HCT116 (cell line): ENCODE measurements at regions not wholly inside any gene's neighbourhood (a gene's known extent, or its start where the extent isn't known, plus 50 kb on each side); places are given as distances from the start of the nearest gene placed in this dataset.

Experiments used
- ATAC-seq: fragments of 200-7000 bp; cut with Tn5 transposase; 2 replicates; pipeline ENCODE4 v1.9.1; 2020; ENCODE audit warnings: mild to moderate bottlenecking, moderate library complexity
- BruUV-seq: library from RNA; stranded (reverse); fragments of 400-500 nt; replicated peaks from 2 replicates; lab custom pipeline; 2021; lab: Mats Ljungman, UMichigan
- CTCF ChIA-PET: fragments of 300-600 bp; sonication (Branson Sonifier 250); formaldehyde crosslinking; loops from one replicate; lab custom pipeline; 2021; ENCODE audit warnings: antibody characterized with exemption; lab: Charles Lee
- POLR2A ChIA-PET: fragments of 300-600, 350-600 bp; sonication (Branson Sonifier 250); formaldehyde crosslinking; loops from one replicate; lab custom pipeline; 2021; ENCODE audit warnings: antibody characterized with exemption; lab: Charles Lee
- RAD21 ChIA-PET, 2 experiments: fragments of 300-600 bp; sonication (Branson Sonifier 250); formaldehyde crosslinking; loops; one replicate each; lab custom pipeline; 2023; ENCODE audit warnings: low total read pairs in 2 of 2; ENCODE audit not compliant: uncharacterized antibody in 2 of 2, unreplicated experiment in 2 of 2, low non-redundant PET in 1 of 2; lab: Charles Lee
- DNase-seq: peaks from one replicate; pipeline ENCODE4 v3.0.0-alpha.2; 2010; ENCODE audit warnings: low read depth, low spot score
- H2AFZ ChIP-seq: fragments of 200-600 bp; shearing (Covaris generic), sonication (generic); 2 replicates; pipeline ENCODE4 v1.6.1; 2017; ENCODE audit warnings: low read depth, mixed run types, mixed read lengths, antibody characterized with exemption, low read length; ENCODE audit not compliant: poor library complexity, severe bottlenecking
- H3K27ac ChIP-seq: 2 replicates; pipeline ENCODE4 v1.5.1; 2012; ENCODE audit warnings: low read depth, low read length
- H3K27me3 ChIP-seq: fragments of 200-600 bp; sonication (generic); 2 replicates; pipeline ENCODE4 v1.6.1; 2016; ENCODE audit warnings: mixed run types, low read length, mixed read lengths; ENCODE audit not compliant: insufficient read depth
- H3K36me3 ChIP-seq, 2 experiments: fragments of 200-500 bp in 1 of 2; fragments of 200-600 bp in 1 of 2; sonication (Bioruptor generic) in 1 of 2; sonication (generic) in 1 of 2; 2 replicates each; pipeline versions ENCODE4 v1.5.1 to v1.6.1; 2014 to 2016; ENCODE audit warnings: low read length in 2 of 2, inconsistent platforms in 1 of 2, mixed read lengths in 1 of 2, mixed run types in 1 of 2; ENCODE audit not compliant: insufficient read depth in 2 of 2, control insufficient read depth in 1 of 2
- H3K4me1 ChIP-seq, 2 experiments: fragments of 200-600 bp in 1 of 2; sonication (generic) in 1 of 2; 2 replicates each; pipeline versions ENCODE4 v1.5.1 to v1.6.1; 2012 to 2017; ENCODE audit warnings: low read length in 2 of 2, inconsistent platforms in 1 of 2, mild to moderate bottlenecking in 1 of 2, mixed read lengths in 1 of 2, mixed run types in 1 of 2, moderate library complexity in 1 of 2; ENCODE audit not compliant: insufficient read depth in 2 of 2, control insufficient read depth in 1 of 2
- H3K4me2 ChIP-seq: fragments of 200-600 bp; sonication (generic); 2 replicates; pipeline ENCODE4 v1.6.1; 2017; ENCODE audit warnings: mixed run types, low read length, mixed read lengths
- H3K4me3 ChIP-seq, 2 experiments: fragments of 200-600 bp in 1 of 2; sonication (generic) in 1 of 2; replicated peaks in 1 of 2; 2 replicates each; pipeline ENCODE4 v1.5.1; 2011 to 2016; ENCODE audit warnings: low read length in 2 of 2, control low read depth in 1 of 2, low read depth in 1 of 2, mild to moderate bottlenecking in 1 of 2, mixed read lengths in 1 of 2, mixed run types in 1 of 2
- H3K79me2 ChIP-seq: fragments of 200-600 bp; sonication (generic); 2 replicates; pipeline ENCODE4 v1.6.1; 2017; ENCODE audit warnings: mild to moderate bottlenecking, mixed run types, low read length, moderate library complexity, mixed read lengths; ENCODE audit not compliant: insufficient read depth
- H3K9ac ChIP-seq: fragments of 200-600 bp; sonication (generic); 2 replicates; pipeline ENCODE4 v1.6.1; 2016; ENCODE audit warnings: low read length, mixed read lengths
- H3K9me2 ChIP-seq: fragments of 200-600 bp; sonication (generic), shearing (Covaris generic); 2 replicates; pipeline ENCODE4 v1.6.1; 2017; ENCODE audit warnings: mixed run types, mild to moderate bottlenecking, moderate library complexity; ENCODE audit not compliant: insufficient read depth
- H3K9me3 ChIP-seq, 2 experiments: fragments of 200-500 bp in 1 of 2; fragments of 200-600 bp in 1 of 2; sonication (Bioruptor generic) in 1 of 2; sonication (generic) in 1 of 2; 2 replicates each; pipeline ENCODE4 v1.6.1; 2014 to 2017; ENCODE audit warnings: low read length in 2 of 2, mixed read lengths in 2 of 2, inconsistent platforms in 1 of 2, low read depth in 1 of 2, mild to moderate bottlenecking in 1 of 2, mixed run types in 1 of 2, moderate library complexity in 1 of 2; ENCODE audit not compliant: control insufficient read depth in 1 of 2, insufficient read depth in 1 of 2
- H4K20me1 ChIP-seq: fragments of 200-600 bp; sonication (generic), shearing (Covaris generic); 2 replicates; pipeline ENCODE4 v1.6.1; 2017; ENCODE audit warnings: mixed run types, mild to moderate bottlenecking, moderate library complexity; ENCODE audit not compliant: insufficient read depth
- ATF3 ChIP-seq: IDR thresholded peaks from 2 replicates; pipeline ENCODE4 v1.6.1; 2012
- CBX3 ChIP-seq: IDR thresholded peaks from 2 replicates; pipeline ENCODE4 v1.6.1; 2012; ENCODE audit warnings: low read depth
- CTCF ChIP-seq, 3 experiments: fragments of 200-600 bp in 1 of 3; sonication (generic) in 1 of 3; IDR thresholded peaks in 2 of 3; conservative IDR thresholded peaks in 1 of 3; 2 replicates each; pipeline ENCODE4 v1.5.1; 2012 to 2017; ENCODE audit warnings: low read depth in 2 of 3, low read length in 2 of 3, antibody characterized with exemption in 1 of 3, borderline replicate concordance in 1 of 3, control low read depth in 1 of 3, mild to moderate bottlenecking in 1 of 3, mixed read lengths in 1 of 3, mixed run types in 1 of 3, moderate library complexity in 1 of 3; ENCODE audit not compliant: insufficient read depth in 1 of 3
- REST ChIP-seq: IDR thresholded peaks from 2 replicates; pipeline ENCODE4 v1.6.1; 2012; ENCODE audit warnings: low read depth
- SRF ChIP-seq: IDR thresholded peaks from 2 replicates; pipeline ENCODE4 v1.6.1; 2012; ENCODE audit warnings: low read depth
- intact Hi-C: fragments of 100-400 bp; cut with micrococcal nuclease; formaldehyde crosslinking; loops from 2 replicates; pipeline ENCODE4 v1.10.0; 2022

- RAD21 ChIA-PET: no interaction called here
- no peak overlapping the region for H3K4me3 ChIP-seq
- no peaks in the 10 kb centered on the region for H3K36me3 ChIP-seq
- H4K20me1 ChIP-seq: no peaks in the 10 kb centered on the region
- ATAC-seq: no peak
- H3K9me2 ChIP-seq: no peaks in the 10 kb centered on the region
- H3K27ac ChIP-seq: no peak overlapping the region
- H3K27me3 ChIP-seq: no peaks in the 10 kb centered on the region
- no peaks in the 10 kb centered on the region for H3K4me1 ChIP-seq
- peaks cover 0 to 26% of the 10 kb centered on the region in 2 experiments; a peak in 2 of 4 replicates for H3K9me3 ChIP-seq
- H3K4me2 ChIP-seq: no peak overlapping the region
- DNase-seq: no peak
- POLR2A ChIA-PET: no interaction called here
- no peak overlapping the region for H2AFZ ChIP-seq
- intact Hi-C loops: no loop called here
- no peak overlapping the region for H3K9ac ChIP-seq
- CTCF ChIA-PET: no interaction called here
- no peak for TF ChIP-seq SRF
- no peak for TF ChIP-seq CBX3
- no TSS peak for BruUV-seq
- no peaks in the 10 kb centered on the region for H3K79me2 ChIP-seq
Observed at GRCh38 chr6:51339108-51339507, 520.4 kb downstream of the TFAP2B start.

GRCh38 chr6:51339728-51340127 lies 521.1 kb downstream of the TFAP2B start:
- POLR2A ChIA-PET: no interaction called here
- Histone ChIP-seq H3K4me3 (no peak overlapping the region), H3K79me2 (no peaks in the 10 kb centered on the region), H4K20me1 (no peaks in the 10 kb centered on the region), H2AFZ (no peak overlapping the region), H3K36me3 (no peaks in the 10 kb centered on the region), H3K27me3 (no peaks in the 10 kb centered on the region), H3K27ac (no peak overlapping the region), H3K9me2 (no peaks in the 10 kb centered on the region), H3K9ac (no peak overlapping the region)
- DNase-seq: no peak
- intact Hi-C loops: no loop called here
- BruUV-seq: no TSS peak
- CTCF ChIA-PET: no interaction called here
- RAD21 ChIA-PET: no interaction called here
- no peak for TF ChIP-seq ATF3
- no peak for TF ChIP-seq CTCF (IDR thresholded peaks at IDR 0.05 in 2 of 3, conservative IDR thresholded peaks at IDR 0.05 in 1 of 3; ENCODE audit: borderline replicate concordance in 1 of 3, insufficient read depth in 1 of 3, low read depth in 2 of 3, low read length in 2 of 3)
- TF ChIP-seq REST: no peak
- TF ChIP-seq, all 23 proteins: peak for 0
- no peak overlapping the region for H3K4me2 ChIP-seq
- H3K9me3 ChIP-seq: peaks cover 0 to 26% of the 10 kb centered on the region in 2 experiments; a peak in 2 of 4 replicates
- no peaks in the 10 kb centered on the region for H3K4me1 ChIP-seq
- ATAC-seq: no peak
